ENCODE measurements at regions not wholly inside any gene's neighbourhood (a gene's known extent, or its start where the extent isn't known, plus 50 kb on each side); places are given as distances from the start of the nearest gene placed in this dataset.

- no peak for TF ChIP-seq POLR2AphosphoS5 (IDR thresholded peaks at IDR 0.05)
- no peak for TF ChIP-seq CTCF (IDR thresholded peaks at IDR 0.05)
- TF ChIP-seq POLR2A (IDR thresholded peaks at IDR 0.05), result no peak
These were observed 433.0 kb downstream of the INSC start for GRCh38 chr11:15547685-15548084.
